HG02970 (cell line): ENCODE measurements at regions not wholly inside any gene's neighbourhood (a gene's known extent, or its start where the extent isn't known, plus 50 kb on each side); places are given as distances from the start of the nearest gene placed in this dataset.

ENCODE experiments used
- ATAC-seq: cut with Tn5 transposase; IDR thresholded peaks from one replicate; pipeline ENCODE4 v1.9.1; 2021; ENCODE audit warnings: mild to moderate bottlenecking, moderate library complexity, moderate number of reproducible peaks; ENCODE audit not compliant: unreplicated experiment, low FRiP score

GRCh38 chr10:60572511-60573194 is 183.0 kb upstream of the ANK3 start:
- ATAC-seq, result no peak

GRCh38 chr10:60570896-60571295 is 181.2 kb upstream of the ANK3 start:
- ATAC-seq, result no peak

GRCh38 chr10:60570272-60570865 is 180.7 kb upstream of the ANK3 start:
- ATAC-seq, result no peak

GRCh38 chr10:60569681-60570080 is 180.0 kb upstream of the ANK3 start:
- no peak for ATAC-seq

- ATAC-seq, result no peak
Observed at GRCh38 chr10:60566096-60566495, 176.4 kb upstream of the ANK3 start.

GRCh38 chr10:60565492-60565891 is 175.8 kb upstream of the ANK3 start:
- no peak for ATAC-seq

- no peak for ATAC-seq
Observed at GRCh38 chr10:60564475-60564874, 174.8 kb upstream of the ANK3 start.

- ATAC-seq, result no peak
Observed at GRCh38 chr10:60560451-60560850, 170.8 kb upstream of the ANK3 start.

GRCh38 chr10:60555700-60556099 is 166.0 kb upstream of the ANK3 start:
- no peak for ATAC-seq

- ATAC-seq, result no peak
Observed at GRCh38 chr10:60549686-60550085, 160.0 kb upstream of the ANK3 start.

GRCh38 chr10:60542657-60543056 is 153.0 kb upstream of the ANK3 start:
- no peak for ATAC-seq

GRCh38 chr10:60541451-60541850 is 151.8 kb upstream of the ANK3 start:
- no peak for ATAC-seq

- ATAC-seq, result no peak
Observed at GRCh38 chr10:60537697-60538096, 148.0 kb upstream of the ANK3 start.

GRCh38 chr10:60536529-60537114 is 146.9 kb upstream of the ANK3 start:
- no peak for ATAC-seq

GRCh38 chr10:60535427-60535826 is 145.8 kb upstream of the ANK3 start:
- no peak for ATAC-seq

- no peak for ATAC-seq
Observed at GRCh38 chr10:60534761-60535389, 145.2 kb upstream of the ANK3 start.

- no peak for ATAC-seq
Observed at GRCh38 chr10:60532696-60533468, 143.2 kb upstream of the ANK3 start.

- no peak for ATAC-seq
Observed at GRCh38 chr10:60531006-60531405, 141.3 kb upstream of the ANK3 start.

GRCh38 chr10:60527676-60528075 is 138.0 kb upstream of the ANK3 start:
- no peak for ATAC-seq

GRCh38 chr10:60525716-60526585 is 136.3 kb upstream of the ANK3 start:
- no peak for ATAC-seq
